Panc1 (cell line): ENCODE measurements at regions not wholly inside any gene's neighbourhood (a gene's known extent, or its start where the extent isn't known, plus 50 kb on each side); places are given as distances from the start of the nearest gene placed in this dataset.

Source experiments
- ATAC-seq: fragments of 200-7000 bp; cut with Tn5 transposase; 2 replicates; pipeline ENCODE4 v1.9.1; 2020; ENCODE audit warnings: mild to moderate bottlenecking, moderate library complexity
- BruUV-seq: library from RNA; stranded (reverse); fragments of 400-500 nt; replicated peaks from 2 replicates; lab custom pipeline; 2021; lab: Mats Ljungman, UMichigan
- CTCF ChIA-PET: fragments of 300-600 bp; sonication (Branson Sonifier 250); formaldehyde crosslinking; loops from one replicate; lab custom pipeline; 2022; ENCODE audit warnings: antibody characterized with exemption; lab: Charles Lee
- POLR2A ChIA-PET: fragments of 300-600 bp; sonication (Branson Sonifier 250); formaldehyde crosslinking; loops from one replicate; lab custom pipeline; 2022; ENCODE audit warnings: antibody characterized with exemption; lab: Charles Lee
- DNase-seq: peaks from one replicate; pipeline ENCODE4 v3.0.0-alpha.2; 2010; ENCODE audit warnings: low read depth, low spot score
- H3K27ac ChIP-seq: 2 replicates; pipeline ENCODE4 v1.5.1; 2011; ENCODE audit warnings: mild to moderate bottlenecking, low read length, inconsistent platforms
- H3K27me3 ChIP-seq: fragments of 200-500 bp; sonication (Bioruptor generic); 2 replicates; pipeline ENCODE4 v1.6.0; 2014; ENCODE audit warnings: low read length, inconsistent platforms; ENCODE audit not compliant: control insufficient read depth, insufficient read depth
- H3K36me3 ChIP-seq: fragments of 200-500 bp; sonication (Bioruptor generic); 2 replicates; pipeline ENCODE4 v1.5.1; 2014; ENCODE audit warnings: inconsistent platforms, mild to moderate bottlenecking, low read length, moderate library complexity; ENCODE audit not compliant: control insufficient read depth, insufficient read depth
- H3K4me1 ChIP-seq: 2 replicates; pipeline ENCODE4 v1.5.1; 2011; ENCODE audit warnings: inconsistent platforms, mild to moderate bottlenecking, low read length, moderate library complexity; ENCODE audit not compliant: control insufficient read depth, insufficient read depth
- H3K4me3 ChIP-seq, 2 experiments: 2 replicates each; pipeline ENCODE4 v1.5.1; 2011 to 2012; ENCODE audit warnings: low read depth in 2 of 2, low read length in 2 of 2, mild to moderate bottlenecking in 2 of 2, inconsistent platforms in 1 of 2, moderate library complexity in 1 of 2
- H3K9me3 ChIP-seq: fragments of 200-500 bp; sonication (Bioruptor generic); 2 replicates; pipeline ENCODE4 v1.5.1; 2014; ENCODE audit warnings: low read depth, mild to moderate bottlenecking, inconsistent platforms, low read length, moderate library complexity; ENCODE audit not compliant: control insufficient read depth, insufficient read depth
- POLR2AphosphoS5 ChIP-seq: IDR thresholded peaks from 2 replicates; pipeline ENCODE4 v1.6.1; 2012; ENCODE audit warnings: mild to moderate bottlenecking, low read depth, low read length, moderate library complexity
- SIN3A ChIP-seq: IDR thresholded peaks from 2 replicates; pipeline ENCODE4 v1.6.1; 2012; ENCODE audit warnings: low read depth, mild to moderate bottlenecking, low read length, moderate library complexity, borderline replicate concordance; ENCODE audit not compliant: insufficient read depth
- TCF7L2 ChIP-seq: IDR thresholded peaks from 2 replicates; pipeline ENCODE4 v1.6.1; 2011; ENCODE audit warnings: mild to moderate bottlenecking, low read depth, low read length, inconsistent platforms
- in situ Hi-C: cut with HindIII; loops from 2 replicates; pipeline ENCODE4 v1.10.0; 2016; ENCODE audit warnings: low sequenced_read_pairs, low pct_unique_long_range_greater_than_20kb
- intact Hi-C: fragments of 100-400 bp; cut with micrococcal nuclease; formaldehyde crosslinking; loops from one replicate; pipeline ENCODE4 v1.10.0; 2022; ENCODE audit not compliant: unreplicated experiment
- TF ChIP-seq, protein P1 (sequence below), 2 experiments: IDR thresholded peaks; 2 replicates each; pipeline ENCODE4 v1.6.1; 2011 to 2012; ENCODE audit warnings: low read depth in 2 of 2, control low read depth in 1 of 2, low read length in 1 of 2, mild to moderate bottlenecking in 1 of 2, moderate library complexity in 1 of 2; ENCODE audit not compliant: insufficient read depth in 1 of 2
- TF ChIP-seq, protein P2 (sequence below): fragments of 450-650 bp; IDR thresholded peaks from 2 replicates; pipeline ENCODE4 v1.5.1; 2017; ENCODE audit warnings: mild to moderate bottlenecking

DNA sequence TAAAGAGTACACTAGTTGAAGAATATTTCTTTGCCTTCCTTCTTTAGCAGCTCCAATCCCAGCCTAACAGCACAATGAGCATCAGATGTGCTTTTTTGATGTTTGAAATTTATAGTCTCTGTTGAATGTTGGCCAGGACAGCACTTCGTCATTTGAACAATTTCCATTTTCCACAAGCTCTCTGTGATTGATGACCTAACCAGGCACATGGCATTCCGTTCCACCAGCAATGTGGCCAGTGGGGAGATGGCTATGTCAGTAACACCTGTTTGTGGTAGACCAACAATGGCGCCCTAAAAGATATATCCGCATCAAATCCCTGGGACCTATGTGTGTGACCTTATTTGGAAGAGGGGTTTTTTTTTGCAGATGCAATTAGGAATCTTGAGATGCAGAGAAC is 66.8 kb downstream of the PALM2AKAP2 start:
- Histone ChIP-seq H3K36me3 (no peaks in the 10 kb centered on the region), H3K4me3 (no peak overlapping the region), H3K4me1 (no peaks in the 10 kb centered on the region), H3K27ac (no peak overlapping the region), H3K9me3 (no peaks in the 10 kb centered on the region), H3K27me3 (no peaks in the 10 kb centered on the region)
- ATAC-seq (no peak), DNase-seq (no peak)
- TF ChIP-seq TCF7L2 = no peak
- no peak for TF ChIP-seq SIN3A
- TF ChIP-seq, protein P1, sequence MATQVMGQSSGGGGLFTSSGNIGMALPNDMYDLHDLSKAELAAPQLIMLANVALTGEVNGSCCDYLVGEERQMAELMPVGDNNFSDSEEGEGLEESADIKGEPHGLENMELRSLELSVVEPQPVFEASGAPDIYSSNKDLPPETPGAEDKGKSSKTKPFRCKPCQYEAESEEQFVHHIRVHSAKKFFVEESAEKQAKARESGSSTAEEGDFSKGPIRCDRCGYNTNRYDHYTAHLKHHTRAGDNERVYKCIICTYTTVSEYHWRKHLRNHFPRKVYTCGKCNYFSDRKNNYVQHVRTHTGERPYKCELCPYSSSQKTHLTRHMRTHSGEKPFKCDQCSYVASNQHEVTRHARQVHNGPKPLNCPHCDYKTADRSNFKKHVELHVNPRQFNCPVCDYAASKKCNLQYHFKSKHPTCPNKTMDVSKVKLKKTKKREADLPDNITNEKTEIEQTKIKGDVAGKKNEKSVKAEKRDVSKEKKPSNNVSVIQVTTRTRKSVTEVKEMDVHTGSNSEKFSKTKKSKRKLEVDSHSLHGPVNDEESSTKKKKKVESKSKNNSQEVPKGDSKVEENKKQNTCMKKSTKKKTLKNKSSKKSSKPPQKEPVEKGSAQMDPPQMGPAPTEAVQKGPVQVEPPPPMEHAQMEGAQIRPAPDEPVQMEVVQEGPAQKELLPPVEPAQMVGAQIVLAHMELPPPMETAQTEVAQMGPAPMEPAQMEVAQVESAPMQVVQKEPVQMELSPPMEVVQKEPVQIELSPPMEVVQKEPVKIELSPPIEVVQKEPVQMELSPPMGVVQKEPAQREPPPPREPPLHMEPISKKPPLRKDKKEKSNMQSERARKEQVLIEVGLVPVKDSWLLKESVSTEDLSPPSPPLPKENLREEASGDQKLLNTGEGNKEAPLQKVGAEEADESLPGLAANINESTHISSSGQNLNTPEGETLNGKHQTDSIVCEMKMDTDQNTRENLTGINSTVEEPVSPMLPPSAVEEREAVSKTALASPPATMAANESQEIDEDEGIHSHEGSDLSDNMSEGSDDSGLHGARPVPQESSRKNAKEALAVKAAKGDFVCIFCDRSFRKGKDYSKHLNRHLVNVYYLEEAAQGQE (IDR thresholded peaks at IDR 0.05; ENCODE audit: insufficient read depth in 1 of 2, low read depth in 2 of 2, low read length in 1 of 2) = no peak
- TF ChIP-seq, protein P2, sequence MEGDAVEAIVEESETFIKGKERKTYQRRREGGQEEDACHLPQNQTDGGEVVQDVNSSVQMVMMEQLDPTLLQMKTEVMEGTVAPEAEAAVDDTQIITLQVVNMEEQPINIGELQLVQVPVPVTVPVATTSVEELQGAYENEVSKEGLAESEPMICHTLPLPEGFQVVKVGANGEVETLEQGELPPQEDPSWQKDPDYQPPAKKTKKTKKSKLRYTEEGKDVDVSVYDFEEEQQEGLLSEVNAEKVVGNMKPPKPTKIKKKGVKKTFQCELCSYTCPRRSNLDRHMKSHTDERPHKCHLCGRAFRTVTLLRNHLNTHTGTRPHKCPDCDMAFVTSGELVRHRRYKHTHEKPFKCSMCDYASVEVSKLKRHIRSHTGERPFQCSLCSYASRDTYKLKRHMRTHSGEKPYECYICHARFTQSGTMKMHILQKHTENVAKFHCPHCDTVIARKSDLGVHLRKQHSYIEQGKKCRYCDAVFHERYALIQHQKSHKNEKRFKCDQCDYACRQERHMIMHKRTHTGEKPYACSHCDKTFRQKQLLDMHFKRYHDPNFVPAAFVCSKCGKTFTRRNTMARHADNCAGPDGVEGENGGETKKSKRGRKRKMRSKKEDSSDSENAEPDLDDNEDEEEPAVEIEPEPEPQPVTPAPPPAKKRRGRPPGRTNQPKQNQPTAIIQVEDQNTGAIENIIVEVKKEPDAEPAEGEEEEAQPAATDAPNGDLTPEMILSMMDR = no peak
- no peak for TF ChIP-seq POLR2AphosphoS5
- ChIA-PET CTCF (no interaction called here), POLR2A (no interaction called here)
- BruUV-seq = no TSS peak
- intact Hi-C loops (no loop called here), in situ Hi-C loops (no loop called here)

DNA sequence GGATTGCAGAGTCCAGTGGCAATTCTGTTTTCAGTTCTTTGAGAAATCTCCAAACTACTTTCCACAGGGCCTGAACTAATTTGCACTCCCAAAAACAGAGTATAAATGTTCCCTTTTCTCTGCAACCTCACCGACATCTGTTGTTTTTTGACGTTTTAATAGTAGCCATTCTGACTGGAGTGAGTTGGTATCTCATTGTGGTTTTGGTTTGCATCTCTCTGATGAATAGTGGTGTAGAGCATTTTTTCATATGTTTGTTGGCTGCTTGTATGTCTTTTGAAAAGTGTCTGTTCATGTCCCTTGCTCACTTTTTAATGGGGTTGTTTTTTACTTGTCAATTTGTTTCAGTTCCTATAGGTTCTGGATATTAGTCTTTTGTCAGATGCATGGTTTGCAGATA is 72.6 kb downstream of the PALM2AKAP2 start:
- ATAC-seq (no peak), DNase-seq (no peak)
- Histone ChIP-seq H3K9me3 (no peaks in the 10 kb centered on the region), H3K4me1 (no peaks in the 10 kb centered on the region), H3K27me3 (no peaks in the 10 kb centered on the region), H3K36me3 (no peaks in the 10 kb centered on the region), H3K27ac (no peak overlapping the region), H3K4me3 (no peak overlapping the region)
- intact Hi-C loops (no loop called here), in situ Hi-C loops (no loop called here)
- BruUV-seq = no TSS peak
- TF ChIP-seq, protein P2 = no peak
- TF ChIP-seq SIN3A = no peak
- TF ChIP-seq POLR2AphosphoS5 = no peak
- TF ChIP-seq, protein P1 (IDR thresholded peaks at IDR 0.05; ENCODE audit: insufficient read depth in 1 of 2, low read depth in 2 of 2, low read length in 1 of 2) = no peak
- no peak for TF ChIP-seq TCF7L2
- ChIA-PET CTCF (no interaction called here), POLR2A (no interaction called here)
